H1 (cell line): ENCODE measurements at regions not wholly inside any gene's neighbourhood (a gene's known extent, or its start where the extent isn't known, plus 50 kb on each side); places are given as distances from the start of the nearest gene placed in this dataset.

ENCODE experiments used
- CTCF ChIA-PET: fragments of 300-600 bp; sonication (Branson Sonifier 250); formaldehyde crosslinking; loops from one replicate; lab custom pipeline; 2021; ENCODE audit not compliant: partially characterized antibody; lab: Charles Lee
- POLR2A ChIA-PET: fragments of 300-600 bp; sonication (Branson Sonifier 250); formaldehyde crosslinking; loops from one replicate; lab custom pipeline; 2021; ENCODE audit warnings: inconsistent platforms; ENCODE audit not compliant: partially characterized antibody; lab: Charles Lee
- DNase-seq, 2 experiments: peaks; one replicate each; pipeline versions ENCODE4 v3.0.0 to v3.0.0-alpha.2; 2010 to 2022; ENCODE audit warnings: low spot score in 2 of 2, low read depth in 1 of 2, mixed read lengths in 1 of 2
- FAIRE-seq: peaks from 2 replicates; lab custom pipeline; 2011; peaks lifted over from hg19 to GRCh38; lab: Jason Lieb, UNC
- H2AFZ ChIP-seq: 2 replicates; pipeline ENCODE4 v1.8.1; 2012; ENCODE audit warnings: low read length, inconsistent platforms
- H2AK5ac ChIP-seq: 2 replicates; pipeline ENCODE4 v1.6.1; 2013; ENCODE audit warnings: low read depth, low read length
- H2BK120ac ChIP-seq: replicated peaks from 2 replicates; pipeline ENCODE3; 2013; ENCODE audit warnings: low read depth, low read length, inconsistent platforms
- H2BK12ac ChIP-seq: 2 replicates; pipeline ENCODE4 v1.6.1; 2013; ENCODE audit warnings: low read depth, low read length
- H2BK15ac ChIP-seq: 2 replicates; pipeline ENCODE4 v1.6.1; 2013; ENCODE audit warnings: low read length
- H2BK20ac ChIP-seq: 2 replicates; pipeline ENCODE4 v1.6.1; 2013; ENCODE audit warnings: low read length
- H2BK5ac ChIP-seq: 2 replicates; pipeline ENCODE4 v1.6.1; 2013; ENCODE audit warnings: low read depth, low read length
- H3K14ac ChIP-seq: 2 replicates; pipeline ENCODE4 v1.6.1; 2013; ENCODE audit warnings: inconsistent platforms; ENCODE audit not compliant: insufficient read length
- H3K18ac ChIP-seq: 2 replicates; pipeline ENCODE4 v1.6.1; 2013; ENCODE audit warnings: low read length; ENCODE audit errors: extremely low read depth
- H3K23ac ChIP-seq: 2 replicates; pipeline ENCODE4 v1.6.1; 2013; ENCODE audit warnings: inconsistent platforms; ENCODE audit not compliant: insufficient read length
- H3K23me2 ChIP-seq: 2 replicates; pipeline ENCODE4 v1.6.1; 2013; ENCODE audit warnings: low read depth, low read length
- H3K27ac ChIP-seq: 2 replicates; pipeline ENCODE4 v1.6.1; 2011; ENCODE audit warnings: low read depth, low read length, inconsistent platforms
- H3K27me3 ChIP-seq, 4 experiments: replicated peaks in 1 of 4; 1 replicate in 1 of 4; 2 replicates in 3 of 4; pipeline versions ENCODE4 v1.6.1 to v1.8.1; 2011 to 2013; ENCODE audit warnings: low read length in 3 of 4, mild to moderate bottlenecking in 3 of 4, inconsistent platforms in 2 of 4, mixed read lengths in 2 of 4, moderate library complexity in 1 of 4; ENCODE audit not compliant: control insufficient read depth in 3 of 4, insufficient read depth in 3 of 4; ENCODE audit errors: extremely low read depth in 1 of 4
- H3K36me3 ChIP-seq, 4 experiments: 2 replicates each; pipeline versions ENCODE4 v1.6.1 to v1.8.1; 2011 to 2013; ENCODE audit warnings: mild to moderate bottlenecking in 4 of 4, low read length in 3 of 4, moderate library complexity in 2 of 4, control low read depth in 1 of 4, inconsistent platforms in 1 of 4; ENCODE audit not compliant: insufficient read depth in 4 of 4, control insufficient read depth in 2 of 4
- H3K4ac ChIP-seq: replicated peaks from 2 replicates; pipeline ENCODE3; 2013; ENCODE audit warnings: low read length, low read depth, mixed read lengths, inconsistent platforms; ENCODE audit not compliant: insufficient read length
- H3K4me1 ChIP-seq, 4 experiments: replicated peaks in 1 of 4; 1 replicate in 1 of 4; 2 replicates in 3 of 4; pipeline versions ENCODE4 v1.6.1 to v1.8.1; 2011 to 2013; ENCODE audit warnings: low read length in 3 of 4, inconsistent platforms in 2 of 4, mixed read lengths in 1 of 4; ENCODE audit not compliant: insufficient read depth in 4 of 4, control insufficient read depth in 3 of 4
- H3K4me2 ChIP-seq, 2 experiments: 2 replicates each; pipeline versions ENCODE4 v1.6.1 to v1.8.1; 2011 to 2013; ENCODE audit warnings: low read depth in 2 of 2, low read length in 2 of 2, control low read depth in 1 of 2, inconsistent platforms in 1 of 2, mild to moderate bottlenecking in 1 of 2; ENCODE audit not compliant: insufficient read depth in 1 of 2
- H3K4me3 ChIP-seq, 4 experiments: fragments of 200-600, 300-600 bp in 1 of 4; sonication (generic), shearing (Covaris generic), sonication (Bioruptor Twin) in 1 of 4; 2 replicates each; pipeline versions ENCODE4 v1.5.1 to v1.8.1; 2011 to 2016; ENCODE audit warnings: low read length in 4 of 4, low read depth in 3 of 4, control low read depth in 2 of 4, inconsistent platforms in 2 of 4, mild to moderate bottlenecking in 2 of 4, mixed read lengths in 1 of 4, moderate library complexity in 1 of 4; ENCODE audit not compliant: insufficient read depth in 2 of 4; ENCODE audit errors: extremely low read depth in 1 of 4
- H3K56ac ChIP-seq: replicated peaks from 2 replicates; pipeline ENCODE3; 2013; ENCODE audit warnings: low read depth, mild to moderate bottlenecking, mixed read lengths, low read length, inconsistent platforms; ENCODE audit not compliant: insufficient read length
- H3K79me1 ChIP-seq: 2 replicates; pipeline ENCODE4 v1.6.1; 2013; ENCODE audit warnings: low read depth, low read length, control low read depth
- H3K79me2 ChIP-seq, 2 experiments: 2 replicates each; pipeline versions ENCODE4 v1.6.1 to v1.8.1; 2012 to 2013; ENCODE audit warnings: low read length in 2 of 2, mild to moderate bottlenecking in 2 of 2, inconsistent platforms in 1 of 2; ENCODE audit not compliant: insufficient read depth in 2 of 2, control insufficient read depth in 1 of 2
- H3K9ac ChIP-seq, 4 experiments: replicated peaks in 1 of 4; 1 replicate in 1 of 4; 2 replicates in 3 of 4; pipeline versions ENCODE4 v1.6.1 to v1.8.1; 2011 to 2013; ENCODE audit warnings: low read depth in 3 of 4, low read length in 3 of 4, control low read depth in 2 of 4, mild to moderate bottlenecking in 2 of 4, moderate library complexity in 2 of 4, inconsistent platforms in 1 of 4; ENCODE audit errors: extremely low read depth in 1 of 4
- H3K9me3 ChIP-seq, 2 experiments: 2 replicates each; pipeline versions ENCODE4 v1.6.1 to v1.8.1; 2012 to 2013; ENCODE audit warnings: mild to moderate bottlenecking in 2 of 2, moderate library complexity in 2 of 2, control low read depth in 1 of 2, inconsistent platforms in 1 of 2, low read depth in 1 of 2, low read length in 1 of 2, mixed read lengths in 1 of 2; ENCODE audit not compliant: insufficient read depth in 2 of 2
- H4K20me1 ChIP-seq, 2 experiments: replicated peaks in 1 of 2; 2 replicates each; pipeline versions ENCODE3 to v1.8.1; 2011 to 2013; ENCODE audit warnings: inconsistent platforms in 2 of 2, low read length in 2 of 2, mild to moderate bottlenecking in 1 of 2; ENCODE audit not compliant: insufficient read depth in 2 of 2, control insufficient read depth in 1 of 2
- H4K5ac ChIP-seq: 2 replicates; pipeline ENCODE4 v1.6.1; 2013; ENCODE audit warnings: low read length, low read depth, mixed read lengths, inconsistent platforms; ENCODE audit not compliant: insufficient read length
- H4K8ac ChIP-seq: 2 replicates; pipeline ENCODE4 v1.8.0; 2013; ENCODE audit warnings: mild to moderate bottlenecking, moderate library complexity, low read length, inconsistent platforms; ENCODE audit not compliant: insufficient read depth; ENCODE audit errors: extremely low read depth
- H4K91ac ChIP-seq: replicated peaks from 2 replicates; pipeline ENCODE3; 2013; ENCODE audit warnings: low read length, mixed read lengths, inconsistent platforms; ENCODE audit not compliant: insufficient read length
- CBX8 ChIP-seq: fragments of 300-800, 300-1000 bp; sonication (generic); IDR thresholded peaks from 2 replicates; pipeline ENCODE4 v1.7.1; 2016; ENCODE audit warnings: low read depth, low read length, borderline replicate concordance
- CREB1 ChIP-seq: IDR thresholded peaks from 2 replicates; pipeline ENCODE4 v1.6.1; 2012; ENCODE audit warnings: inconsistent platforms
- EGR1 ChIP-seq: IDR thresholded peaks from 2 replicates; pipeline ENCODE4 v1.6.1; 2011; ENCODE audit warnings: low read depth, low read length, borderline replicate concordance
- EZH2 ChIP-seq: fragments of 200-600 bp; sonication (generic); IDR thresholded peaks from 2 replicates; pipeline ENCODE4 v1.7.1; 2012; ENCODE audit warnings: low read depth, mild to moderate bottlenecking, moderate library complexity, low read length, inconsistent platforms; ENCODE audit not compliant: severe bottlenecking
- FOSL1 ChIP-seq: IDR thresholded peaks from 2 replicates; pipeline ENCODE4 v1.6.1; 2011; ENCODE audit warnings: mild to moderate bottlenecking, low read depth, low read length, moderate library complexity; ENCODE audit not compliant: insufficient read depth
- JUN ChIP-seq: IDR thresholded peaks from 2 replicates; pipeline ENCODE4 v1.6.1; 2011; ENCODE audit warnings: low read depth, mild to moderate bottlenecking, improper control_type of control experiment, low read length
- JUND ChIP-seq: IDR thresholded peaks from 2 replicates; pipeline ENCODE4 v1.6.1; 2011; ENCODE audit warnings: mild to moderate bottlenecking, improper control_type of control experiment, low read length
- KDM5A ChIP-seq: fragments of 200-600 bp; IDR thresholded peaks from 2 replicates; pipeline ENCODE4 v1.7.1; 2012; ENCODE audit warnings: mild to moderate bottlenecking, low read length, inconsistent platforms, mixed read lengths
- RFX5 ChIP-seq: IDR thresholded peaks from 2 replicates; pipeline ENCODE4 v1.6.1; 2011; ENCODE audit warnings: low read depth, low read length, improper control_type of control experiment, borderline replicate concordance
- RXRA ChIP-seq: IDR thresholded peaks from 2 replicates; pipeline ENCODE4 v1.6.1; 2011; ENCODE audit warnings: low read depth, mild to moderate bottlenecking, low read length, moderate library complexity; ENCODE audit not compliant: insufficient read depth
- SP2 ChIP-seq: IDR thresholded peaks from 2 replicates; pipeline ENCODE4 v1.6.1; 2012; ENCODE audit warnings: mild to moderate bottlenecking, low read length, inconsistent platforms
- SUZ12 ChIP-seq: fragments of 200-600 bp; sonication (generic); IDR thresholded peaks from 2 replicates; pipeline ENCODE4 v1.6.1; 2012; ENCODE audit warnings: mild to moderate bottlenecking, inconsistent platforms, low read length, moderate library complexity, mixed read lengths
- TAF7 ChIP-seq: optimal IDR thresholded peaks from 2 replicates; pipeline ENCODE3; 2011; ENCODE audit warnings: low read depth, mild to moderate bottlenecking, inconsistent platforms, low read length, moderate library complexity, borderline replicate concordance
- TCF12 ChIP-seq: IDR thresholded peaks from 2 replicates; pipeline ENCODE4 v1.6.1; 2011; ENCODE audit warnings: low read depth, mild to moderate bottlenecking, low read length
- WGBS, 2 experiments: shearing (Covaris generic) in 1 of 2; methylation state at CpG; one replicate each; pipeline versions ENCODE4 v1.1.6 to v1.1.7; 2013 to 2015; ENCODE audit warnings: low lambda C conversion rate in 2 of 2, mixed read lengths in 2 of 2, inconsistent platforms in 1 of 2, low coverage in 1 of 2, missing lambda C conversion rate in 1 of 2; ENCODE audit not compliant: insufficient replicate concordance in 2 of 2, insufficient coverage in 1 of 2, insufficient read length in 1 of 2; ENCODE audit errors: extremely low coverage in 1 of 2, missing lambda C conversion rate in 1 of 2; 5-methylcytosine and 5-hydroxymethylcytosine counted together

GRCh38 chr6:165910184-165910966 lies 247.3 kb upstream of the PDE10A start:
- Histone ChIP-seq H2BK120ac (no peak overlapping the region), H2BK15ac (no peak overlapping the region), H3K9ac (no peak overlapping the region), H3K23me2 (no peaks in the 10 kb centered on the region), H4K91ac (no peak overlapping the region), H3K9me3 (no peaks in the 10 kb centered on the region), H2BK5ac (no peak overlapping the region), H2BK12ac (no peak overlapping the region), H4K8ac (no peak overlapping the region), H3K18ac (no peak overlapping the region), H3K27ac (no peak overlapping the region), H3K23ac (no peak overlapping the region), H3K14ac (no peak overlapping the region), H2BK20ac (no peak overlapping the region), H2AK5ac (no peak overlapping the region), H3K36me3 (no peaks in the 10 kb centered on the region), H3K4me1 (no peaks in the 10 kb centered on the region), H3K4ac (no peak overlapping the region), H3K27me3 (no peaks in the 10 kb centered on the region; a peak in 1 of 7 replicates), H3K56ac (no peak overlapping the region), H3K4me3 (no peak overlapping the region), H3K79me2 (no peaks in the 10 kb centered on the region), H4K20me1 (no peaks in the 10 kb centered on the region), H4K5ac (no peak overlapping the region), H3K79me1 (no peaks in the 10 kb centered on the region), H2AFZ (no peak overlapping the region), H3K4me2 (no peak overlapping the region)
- DNase-seq (no peak), FAIRE-seq (no peak)
- no peak for TF ChIP-seq CBX8
- TF ChIP-seq SP2: no peak
- TF ChIP-seq RFX5: no peak
- no peak for TF ChIP-seq RXRA
- TF ChIP-seq KDM5A: no peak
- no peak for TF ChIP-seq JUND
- no peak for TF ChIP-seq TAF7
- TF ChIP-seq TCF12: no peak
- TF ChIP-seq EZH2: no peak
- TF ChIP-seq JUN: no peak
- no peak for TF ChIP-seq CREB1
- TF ChIP-seq FOSL1: no peak
- no peak for TF ChIP-seq SUZ12
- TF ChIP-seq EGR1: no peak
- ChIA-PET CTCF (interaction anchor here (1.0 kb wide), 1 partner anchor 196 kb away, joined by 3 read pairs; no protein-coding TSS in a partner anchor), POLR2A (no interaction called here)
- WGBS, 2 experiments: 94% methylated on average over 11 of the region's 11 CpGs; no CpG with 5 or more reads in 1 of the 2 experiments
